Activated CD8-positive, alpha-beta T cell treated with anti-CD3 and anti-CD28 coated beads, Interleukin-2, amount 10 ng/mL, durations not matched to agents 7 days and 5 days (primary cell): ENCODE measurements at regions not wholly inside any gene's neighbourhood (a gene's known extent, or its start where the extent isn't known, plus 50 kb on each side); places are given as distances from the start of the nearest gene placed in this dataset.

Experiments
- ATAC-seq: fragments of 150-1000 bp; cut with Tn5 transposase; one replicate; pipeline ENCODE4 v1.10.0; 2021; ENCODE audit warnings: moderate library complexity
- CTCF ChIA-PET: fragments of 350-600 bp; sonication (Branson Sonifier 250); formaldehyde crosslinking; loops from one replicate; lab custom pipeline; 2021; ENCODE audit warnings: antibody characterized with exemption; lab: Charles Lee
- POLR2A ChIA-PET: fragments of 350-600 bp; sonication (Branson Sonifier 250); formaldehyde crosslinking; loops from one replicate; lab custom pipeline; 2021; ENCODE audit warnings: antibody characterized with exemption; lab: Charles Lee
- DNase-seq: peaks from one replicate; pipeline ENCODE4 v3.0.0-alpha.2; 2020
- H3K27ac Mint-ChIP-seq: one replicate; pipeline ENCODE4 v1.8.0; 2021; ENCODE audit warnings: mild to moderate bottlenecking, mixed read lengths
- H3K27me3 Mint-ChIP-seq: one replicate; pipeline ENCODE4 v1.8.0; 2021; ENCODE audit warnings: low read depth, mixed read lengths
- H3K36me3 Mint-ChIP-seq: one replicate; pipeline ENCODE4 v1.8.0; 2021; ENCODE audit warnings: low read depth, mixed read lengths
- H3K4me1 Mint-ChIP-seq: one replicate; pipeline ENCODE4 v1.8.0; 2021; ENCODE audit warnings: low read depth, mixed read lengths
- H3K4me3 Mint-ChIP-seq: one replicate; pipeline ENCODE4 v1.8.0; 2021; ENCODE audit warnings: mild to moderate bottlenecking, mixed read lengths
- H3K9me3 Mint-ChIP-seq: one replicate; pipeline ENCODE4 v1.8.0; 2022; ENCODE audit warnings: mixed read lengths; ENCODE audit not compliant: insufficient read depth

- ATAC-seq: peak; percentile 12
- ChIA-PET CTCF (interaction anchor here (0.7 to 1.0 kb wide), 3 partner anchors 23 to 105 kb away, joined by 3 read pairs; no protein-coding TSS in a partner anchor), POLR2A (interaction anchor here (0.7 to 0.9 kb wide), 2 partner anchors 19 to 64 kb away, joined by 3 to 4 read pairs; no protein-coding TSS in a partner anchor)
- Mint-ChIP-seq H3K9me3 (no peaks in the 10 kb centered on the region), H3K36me3 (peaks cover 2% of the 10 kb centered on the region), H3K4me3 (no peak overlapping the region), H3K27me3 (peaks cover 2% of the 10 kb centered on the region), H3K4me1 (peaks cover 25% of the 10 kb centered on the region), H3K27ac (peak overlapping the region; percentile 60)
- DNase-seq: no peak
These were observed 99.0 kb upstream of the LIPC start for GRCh38 chr15:58332676-58333400.

- Mint-ChIP-seq H3K27me3 (peaks cover 2% of the 10 kb centered on the region), H3K27ac (no peak overlapping the region), H3K9me3 (no peaks in the 10 kb centered on the region), H3K4me3 (no peak overlapping the region), H3K4me1 (peaks cover 25% of the 10 kb centered on the region), H3K36me3 (peaks cover 2% of the 10 kb centered on the region)
- CTCF ChIA-PET: no interaction called here
- no peak for DNase-seq
- POLR2A ChIA-PET: no interaction called here
- ATAC-seq: no peak
These were observed 97.0 kb upstream of the LIPC start for GRCh38 chr15:58334803-58335202.

- no peak overlapping the region for H3K27ac Mint-ChIP-seq
- no peak for ATAC-seq
- DNase-seq: no peak
- peaks cover 2% of the 10 kb centered on the region for H3K36me3 Mint-ChIP-seq
- ChIA-PET POLR2A (no interaction called here), CTCF (no interaction called here)
- H3K27me3 Mint-ChIP-seq: peaks cover 8% of the 10 kb centered on the region
- peaks cover 23% of the 10 kb centered on the region for H3K4me1 Mint-ChIP-seq
- H3K9me3 Mint-ChIP-seq: no peaks in the 10 kb centered on the region
- H3K4me3 Mint-ChIP-seq: no peak overlapping the region
These were observed 95.6 kb upstream of the LIPC start for GRCh38 chr15:58336161-58336560.

- Mint-ChIP-seq H3K4me1 (no peaks in the 10 kb centered on the region), H3K27ac (no peak overlapping the region), H3K4me3 (no peak overlapping the region), H3K36me3 (no peaks in the 10 kb centered on the region), H3K9me3 (no peaks in the 10 kb centered on the region), H3K27me3 (peaks cover 16% of the 10 kb centered on the region)
- ChIA-PET POLR2A (no interaction called here), CTCF (interaction anchor here (1.1 kb wide), 1 partner anchor 11 kb away, joined by 3 read pairs; no protein-coding TSS in a partner anchor)
- ATAC-seq: no peak
- DNase-seq: no peak
These were observed 91.6 kb upstream of the LIPC start for GRCh38 chr15:58340176-58340575.

GRCh38 chr15:58342508-58342907 is 89.3 kb upstream of the LIPC start:
- ChIA-PET CTCF (interaction anchor here (1.2 kb wide), 1 partner anchor 27 kb away, joined by 3 read pairs; no protein-coding TSS in a partner anchor), POLR2A (no interaction called here)
- no peaks in the 10 kb centered on the region for H3K9me3 Mint-ChIP-seq
- H3K27me3 Mint-ChIP-seq: peaks cover 14% of the 10 kb centered on the region
- no peaks in the 10 kb centered on the region for H3K4me1 Mint-ChIP-seq
- no peak for ATAC-seq
- no peak overlapping the region for H3K27ac Mint-ChIP-seq
- DNase-seq: no peak
- no peak overlapping the region for H3K4me3 Mint-ChIP-seq
- no peaks in the 10 kb centered on the region for H3K36me3 Mint-ChIP-seq

- no peaks in the 10 kb centered on the region for H3K9me3 Mint-ChIP-seq
- ATAC-seq (no peak), DNase-seq (no peak)
- no peak overlapping the region for H3K4me3 Mint-ChIP-seq
- no peak overlapping the region for H3K27ac Mint-ChIP-seq
- CTCF ChIA-PET: no interaction called here
- POLR2A ChIA-PET: no interaction called here
- H3K36me3 Mint-ChIP-seq: no peaks in the 10 kb centered on the region
- H3K4me1 Mint-ChIP-seq: no peaks in the 10 kb centered on the region
- peaks cover 14% of the 10 kb centered on the region for H3K27me3 Mint-ChIP-seq
These were observed 87.3 kb upstream of the LIPC start for GRCh38 chr15:58344213-58345070.

GRCh38 chr15:58346361-58346760 is 85.4 kb upstream of the LIPC start:
- Mint-ChIP-seq H3K27me3 (peaks cover 11% of the 10 kb centered on the region), H3K4me1 (no peaks in the 10 kb centered on the region), H3K4me3 (no peak overlapping the region), H3K27ac (no peak overlapping the region), H3K36me3 (no peaks in the 10 kb centered on the region), H3K9me3 (no peaks in the 10 kb centered on the region)
- no peak for ATAC-seq
- CTCF ChIA-PET: interaction anchor here (0.6 kb wide), 1 partner anchor 393 kb away, joined by 3 read pairs; no protein-coding TSS in a partner anchor
- no peak for DNase-seq
- POLR2A ChIA-PET: interaction anchor here (0.6 kb wide), 1 partner anchor 27 kb away, joined by 4 read pairs; no protein-coding TSS in a partner anchor

- ATAC-seq: no peak
These were observed 83.5 kb upstream of the LIPC start for GRCh38 chr15:58348095-58348812.

GRCh38 chr15:58352026-58352929 is 79.5 kb upstream of the LIPC start:
- ChIA-PET POLR2A (no interaction called here), CTCF (no interaction called here)
- Mint-ChIP-seq H3K9me3 (no peaks in the 10 kb centered on the region), H3K27ac (peak overlapping the region; percentile 19), H3K4me3 (no peak overlapping the region), H3K27me3 (peaks cover 4% of the 10 kb centered on the region), H3K4me1 (peaks cover 4% of the 10 kb centered on the region), H3K36me3 (no peaks in the 10 kb centered on the region)
- no peak for DNase-seq
- no peak for ATAC-seq

More at GRCh38 chr15:58348095-58348812, 83.5 kb upstream of the LIPC start:
- no peak for DNase-seq
- CTCF ChIA-PET: no interaction called here
- Mint-ChIP-seq H3K27me3 (peaks cover 7% of the 10 kb centered on the region), H3K9me3 (no peaks in the 10 kb centered on the region), H3K4me3 (no peak overlapping the region), H3K4me1 (no peaks in the 10 kb centered on the region), H3K27ac (no peak overlapping the region), H3K36me3 (no peaks in the 10 kb centered on the region)
- POLR2A ChIA-PET: interaction anchor here (0.6 kb wide), 1 partner anchor 30 kb away, joined by 5 read pairs; no protein-coding TSS in a partner anchor

- no peaks in the 10 kb centered on the region for H3K9me3 Mint-ChIP-seq
- CTCF ChIA-PET: interaction anchor here (1.1 kb wide), 1 partner anchor 22 kb away, joined by 3 read pairs; no protein-coding TSS in a partner anchor
- H3K27me3 Mint-ChIP-seq: peaks cover 4% of the 10 kb centered on the region
- POLR2A ChIA-PET: no interaction called here
- no peak for ATAC-seq
- H3K27ac Mint-ChIP-seq: no peak overlapping the region
- peaks cover 24% of the 10 kb centered on the region for H3K4me1 Mint-ChIP-seq
- no peaks in the 10 kb centered on the region for H3K36me3 Mint-ChIP-seq
- no peak overlapping the region for H3K4me3 Mint-ChIP-seq
- DNase-seq: no peak
These were observed 76.3 kb upstream of the LIPC start for GRCh38 chr15:58355382-58355971.
